Mesodermal cell (in vitro differentiated cells): ENCODE measurements at regions not wholly inside any gene's neighbourhood (a gene's known extent, or its start where the extent isn't known, plus 50 kb on each side); places are given as distances from the start of the nearest gene placed in this dataset.
"Not testable (repeated sequence)": the region's sequence is repeated elsewhere in the genome, so short reads cannot be mapped to it uniquely, and the experiment has no call there.

ENCODE experiments used
- H3K27ac ChIP-seq: 2 replicates; pipeline ENCODE4 v1.7.0; 2013; ENCODE audit warnings: mild to moderate bottlenecking, low read depth, low read length, moderate library complexity; ENCODE audit not compliant: severe bottlenecking
- H3K36me3 ChIP-seq: 2 replicates; pipeline ENCODE4 v1.7.1; 2013; ENCODE audit warnings: mild to moderate bottlenecking, low read length, moderate library complexity; ENCODE audit not compliant: control insufficient read depth, insufficient read depth
- H3K4me1 ChIP-seq: one replicate; pipeline ENCODE4 v1.7.1; 2013; ENCODE audit warnings: mild to moderate bottlenecking, low read length; ENCODE audit not compliant: insufficient read depth, control insufficient read depth, poor library complexity, severe bottlenecking
- H3K4me3 ChIP-seq: 2 replicates; pipeline ENCODE4 v1.7.0; 2013; ENCODE audit warnings: low read length, control low read depth, mild to moderate bottlenecking; ENCODE audit not compliant: insufficient read depth, poor library complexity, severe bottlenecking; ENCODE audit errors: extremely low read depth
- H3K9me3 ChIP-seq: 2 replicates; pipeline ENCODE4 v1.7.1; 2013; ENCODE audit warnings: mild to moderate bottlenecking, low read length, moderate library complexity; ENCODE audit not compliant: control insufficient read depth
- WGBS, 2 experiments: methylation state at CpG; one replicate each; pipeline ENCODE4 v1.1.5; 2013; ENCODE audit warnings: missing lambda C conversion rate in 2 of 2; ENCODE audit not compliant: insufficient coverage in 2 of 2; 5-methylcytosine and 5-hydroxymethylcytosine counted together

DNA sequence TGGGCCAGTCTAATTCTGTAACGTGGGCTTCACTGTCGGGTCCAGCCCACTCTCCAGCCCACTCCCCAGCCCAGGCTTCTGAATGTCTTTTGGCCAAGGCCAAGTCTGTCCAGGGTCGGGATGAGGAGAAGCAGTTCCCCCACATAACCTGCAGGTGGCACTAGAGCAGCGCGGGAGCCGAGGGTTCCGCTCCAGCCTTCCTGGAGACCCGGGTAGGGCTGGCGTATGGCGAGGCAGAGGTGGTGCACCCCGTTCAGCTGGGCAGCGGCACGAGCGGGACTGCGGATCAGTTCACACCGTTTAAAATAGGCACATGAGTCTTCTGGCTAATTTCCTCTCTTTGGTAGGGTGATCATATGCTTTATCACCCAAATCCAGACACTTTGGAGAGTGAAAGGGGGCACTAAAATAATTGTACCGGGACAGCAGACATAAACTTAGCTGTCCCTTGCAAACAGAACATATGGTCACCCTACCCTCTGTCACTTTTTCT lies 185.9 kb downstream of the MSX2 start:
- Histone ChIP-seq H3K27ac (no peak overlapping the region), H3K4me1 (no peaks in the 10 kb centered on the region), H3K9me3 (no peaks in the 10 kb centered on the region), H3K36me3 (no peaks in the 10 kb centered on the region), H3K4me3 (no peak overlapping the region)
- 7 to 14% methylated on average over 14 to 16 of the region's 17 CpGs for WGBS, 2 experiments

DNA sequence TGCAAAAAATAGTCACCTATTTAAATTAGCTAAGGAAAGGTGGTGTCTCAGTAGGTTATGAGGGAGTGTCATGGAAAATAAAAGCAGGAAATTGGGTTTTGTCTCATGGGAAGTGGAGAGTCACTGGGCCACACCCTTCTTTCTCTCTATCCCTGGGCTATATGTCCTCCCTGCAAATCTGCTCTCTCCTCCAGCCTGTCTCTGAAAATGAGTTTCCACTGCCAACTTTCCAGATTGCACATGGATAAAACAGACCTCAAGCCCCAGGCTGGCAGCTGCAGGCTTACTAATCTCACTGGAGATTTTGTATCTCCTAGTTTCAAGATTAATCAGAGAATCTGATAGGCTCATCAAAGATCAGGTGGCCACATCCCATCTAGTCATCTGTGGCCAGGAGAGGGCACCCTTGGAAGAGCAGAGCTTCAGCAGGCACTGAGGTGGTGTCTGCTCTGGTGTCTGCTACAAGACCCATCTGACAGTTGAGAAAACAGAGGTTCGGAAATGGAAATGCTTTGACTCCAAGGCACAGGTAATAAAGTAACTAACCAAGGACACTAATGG lies 178.9 kb downstream of the MSX2 start:
- H3K36me3 ChIP-seq = no peaks in the 10 kb centered on the region
- H3K9me3 ChIP-seq = no peaks in the 10 kb centered on the region
- WGBS, 2 experiments = 100% methylated on average over 1 of the region's 1 CpG; no CpG with 5 or more reads in 1 of the 2 experiments
- no peaks in the 10 kb centered on the region for H3K4me1 ChIP-seq
- no peak overlapping the region for H3K27ac ChIP-seq
- H3K4me3 ChIP-seq = no peak overlapping the region

DNA sequence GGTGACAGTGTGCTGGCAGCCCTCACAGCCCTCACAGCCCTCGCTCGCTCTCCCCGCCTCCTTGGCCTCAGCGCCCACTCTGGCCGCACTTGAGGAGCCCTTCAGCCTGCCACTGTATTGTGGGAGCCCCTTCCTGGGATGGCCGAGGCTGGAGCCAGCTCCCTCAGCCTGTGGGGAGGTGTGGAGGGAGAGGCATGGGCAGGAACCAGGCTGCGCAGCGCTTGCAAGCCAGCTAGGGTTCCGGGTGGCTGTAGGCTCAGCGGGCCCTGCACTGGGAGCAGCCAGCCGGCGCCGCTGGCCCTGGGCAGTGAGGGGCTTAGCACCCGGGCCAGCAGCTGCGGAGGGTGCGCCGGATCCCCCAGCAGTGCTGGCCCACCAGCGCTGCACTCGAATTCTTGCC lies 177.0 kb downstream of the MSX2 start:
- H3K9me3 ChIP-seq = no peaks in the 10 kb centered on the region
- H3K27ac ChIP-seq = no peak overlapping the region
- no peaks in the 10 kb centered on the region for H3K36me3 ChIP-seq
- WGBS, 2 experiments = 97 to 98% methylated on average over 16 of the region's 19 CpGs
- H3K4me3 ChIP-seq = no peak overlapping the region
- H3K4me1 ChIP-seq = no peaks in the 10 kb centered on the region

DNA sequence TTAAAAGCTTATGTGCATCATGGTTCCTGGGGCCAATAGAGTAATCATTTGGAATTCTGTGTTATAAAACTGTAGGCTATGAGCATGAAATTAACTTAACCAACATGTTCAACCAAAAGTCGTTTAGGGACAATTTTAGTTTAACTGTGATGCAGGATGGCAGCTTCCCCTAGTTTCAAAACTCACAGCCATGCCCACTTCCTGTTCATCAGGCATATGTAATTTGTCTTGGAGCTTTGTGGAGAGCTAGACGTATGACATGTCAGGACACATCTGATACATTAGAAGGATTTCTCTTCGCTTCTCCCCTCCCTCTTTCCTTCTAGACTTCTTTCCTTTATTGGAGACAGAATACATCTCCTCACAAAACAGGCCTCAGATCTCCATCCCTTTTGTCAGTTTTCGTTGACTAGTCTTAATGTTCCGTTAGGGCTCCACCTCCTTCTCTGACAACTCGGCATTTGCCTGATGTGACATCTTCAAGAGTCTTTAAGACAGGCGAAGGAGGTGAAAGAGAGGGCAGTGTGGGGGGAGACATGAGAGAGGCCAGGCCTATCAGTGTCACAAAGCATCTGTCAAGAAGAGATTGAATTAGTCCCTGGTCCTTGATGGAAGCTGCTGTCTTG lies 176.0 kb downstream of the MSX2 start:
- no peaks in the 10 kb centered on the region for H3K9me3 ChIP-seq
- H3K36me3 ChIP-seq = no peaks in the 10 kb centered on the region
- H3K4me3 ChIP-seq = no peak overlapping the region
- 86 to 93% methylated on average over 6 of the region's 7 CpGs for WGBS, 2 experiments
- H3K27ac ChIP-seq = no peak overlapping the region
- H3K4me1 ChIP-seq = no peaks in the 10 kb centered on the region

DNA sequence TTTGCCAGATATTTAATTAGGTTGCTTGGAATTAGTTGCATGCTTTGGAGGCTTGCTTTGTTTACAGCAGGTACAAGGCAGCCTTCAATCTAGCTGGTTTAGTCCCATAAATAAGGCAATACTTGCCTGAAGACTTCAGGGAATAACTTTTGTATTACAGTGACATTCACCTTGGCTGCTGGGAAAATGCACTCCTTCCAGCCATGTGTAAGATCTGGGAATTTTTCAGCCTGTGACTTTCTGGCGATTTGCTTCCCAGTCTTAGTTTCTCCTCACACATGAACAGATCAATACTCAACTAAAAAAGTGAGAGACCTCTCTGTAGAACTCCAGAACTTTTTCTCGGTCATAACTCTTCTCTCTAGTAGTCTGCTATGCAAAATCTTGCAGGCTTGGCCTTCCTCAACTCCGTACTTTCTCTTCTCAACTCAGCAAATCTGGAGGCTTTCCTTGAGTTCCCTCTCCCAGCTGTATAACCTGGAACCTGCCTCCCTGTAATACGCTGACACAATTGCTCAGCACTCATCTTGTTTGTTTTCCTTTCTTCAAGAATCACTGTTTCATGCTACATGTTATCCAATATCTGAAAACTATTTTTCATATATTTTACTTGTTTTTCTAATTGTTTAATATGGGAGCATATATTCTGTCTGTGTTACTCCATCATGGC lies 173.0 kb downstream of the MSX2 start:
- WGBS, 2 experiments = 82% methylated on average over 4 of the region's 4 CpGs
- H3K9me3 ChIP-seq = peaks cover 3% of the 10 kb centered on the region
- no peak overlapping the region for H3K4me3 ChIP-seq
- H3K36me3 ChIP-seq = no peaks in the 10 kb centered on the region
- H3K27ac ChIP-seq = no peak overlapping the region
- H3K4me1 ChIP-seq = no peaks in the 10 kb centered on the region

DNA sequence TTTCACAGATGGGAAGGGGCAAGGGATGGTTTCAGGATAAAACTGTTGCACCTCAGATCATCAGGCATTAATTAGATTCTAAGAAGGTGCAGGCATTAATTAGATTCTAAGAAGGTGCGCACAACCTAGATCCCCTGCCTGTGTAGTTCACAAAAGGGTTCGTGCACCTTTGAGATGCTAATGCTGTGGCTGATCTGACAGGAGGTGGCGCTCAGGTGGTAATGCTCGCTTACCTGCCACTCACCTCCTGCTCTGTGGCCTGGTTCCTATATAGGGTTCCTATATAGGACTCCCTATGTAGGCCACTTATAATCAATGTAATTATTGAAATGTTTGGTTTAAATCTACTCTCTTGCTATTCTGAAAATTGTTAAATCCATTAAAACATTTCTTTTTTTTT lies 171.0 kb downstream of the MSX2 start:
- peaks cover 3% of the 10 kb centered on the region for H3K9me3 ChIP-seq
- no peak overlapping the region for H3K4me3 ChIP-seq
- H3K27ac ChIP-seq = no peak overlapping the region
- H3K36me3 ChIP-seq = no peaks in the 10 kb centered on the region
- 70 to 72% methylated on average over 2 of the region's 4 CpGs for WGBS, 2 experiments
- H3K4me1 ChIP-seq = no peaks in the 10 kb centered on the region

DNA sequence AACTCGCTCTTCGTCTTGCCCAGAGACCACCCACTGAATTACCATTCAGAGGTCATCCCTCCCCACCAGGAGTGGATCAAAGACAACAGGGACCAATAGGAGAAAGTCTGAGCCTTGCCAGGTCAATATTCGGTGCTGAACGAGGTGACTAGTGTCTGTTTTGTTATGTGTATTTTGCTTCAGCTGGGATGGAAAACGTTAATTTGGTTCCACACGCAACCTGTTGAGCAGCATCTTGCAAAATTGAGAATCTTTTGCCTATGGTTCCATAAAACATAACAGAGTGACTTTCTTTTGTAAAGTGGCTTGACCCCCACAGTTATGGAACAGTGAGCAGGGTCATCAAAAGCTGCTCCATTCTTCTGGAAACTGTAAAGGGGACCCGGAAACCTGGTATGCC lies 168.4 kb downstream of the MSX2 start:
- Histone ChIP-seq H3K36me3 (no peaks in the 10 kb centered on the region), H3K9me3 (peaks cover 3% of the 10 kb centered on the region), H3K4me1 (no peaks in the 10 kb centered on the region), H3K4me3 (no peak overlapping the region), H3K27ac (no peak overlapping the region)
- WGBS, 2 experiments = 85 to 88% methylated on average over 4 to 6 of the region's 7 CpGs

DNA sequence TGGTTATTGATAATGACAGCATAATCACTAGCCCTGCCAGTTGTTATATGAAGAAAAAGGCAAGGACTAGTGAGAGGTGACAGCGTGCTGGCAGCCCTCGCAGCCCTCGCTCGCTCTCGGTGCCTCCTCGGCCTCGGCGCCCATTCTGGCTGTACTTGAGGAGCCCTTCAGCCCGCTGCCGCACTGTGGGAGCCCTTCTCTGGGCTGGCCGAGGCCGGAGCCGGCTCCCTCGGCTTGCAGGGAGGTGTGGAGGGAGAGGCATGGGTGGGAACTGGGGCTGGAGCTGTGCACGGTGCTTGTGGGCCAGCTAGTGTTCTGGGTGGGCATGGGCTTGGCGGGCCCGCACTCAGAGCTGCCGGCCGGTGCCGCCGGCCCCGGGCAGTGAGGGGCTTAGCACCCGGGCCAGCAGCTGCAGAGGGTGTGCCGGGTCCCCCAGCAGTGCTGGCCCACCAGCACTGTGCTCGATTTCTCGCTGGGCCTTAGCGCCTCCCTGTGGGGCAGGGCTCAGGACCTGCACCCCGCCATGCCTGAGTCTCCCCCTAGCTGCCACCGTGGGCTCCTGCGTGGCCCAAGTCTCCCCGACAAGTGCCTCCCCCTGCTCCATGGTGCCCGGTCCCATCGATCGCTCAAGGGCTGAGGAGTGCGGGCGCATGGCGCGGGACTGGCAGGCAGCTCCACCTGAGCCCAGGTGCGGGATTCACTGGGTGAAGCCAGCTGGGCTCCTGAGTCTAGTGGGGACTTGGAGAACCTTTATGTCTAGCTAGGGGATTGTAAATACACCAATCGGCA lies 156.2 kb downstream of the MSX2 start:
- not testable (repeated sequence) for H3K27ac ChIP-seq, H3K36me3 ChIP-seq, H3K4me1 ChIP-seq, H3K9me3 ChIP-seq, H3K4me3 ChIP-seq
- WGBS, 2 experiments = 95 to 97% methylated on average over 16 to 25 of the region's 40 CpGs

DNA sequence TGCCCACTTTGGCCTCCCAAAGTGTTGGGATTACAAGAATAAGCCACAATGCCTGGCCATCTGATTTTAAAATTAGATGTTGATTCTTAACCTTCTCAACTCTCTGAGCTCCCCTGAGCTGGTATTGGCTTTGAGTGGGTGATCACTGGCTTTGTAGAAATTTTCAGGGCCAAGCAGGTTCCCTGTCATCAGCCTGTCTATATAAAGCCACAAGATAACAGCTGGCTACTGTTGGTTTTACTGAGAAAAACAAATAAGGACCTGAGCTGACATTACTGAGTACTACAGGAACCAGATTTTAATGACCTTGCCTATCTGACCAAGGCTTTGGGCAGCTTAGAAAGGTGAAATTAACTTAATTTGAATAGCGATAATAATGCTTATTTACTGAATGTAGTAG lies 153.6 kb downstream of the MSX2 start:
- no peak overlapping the region for H3K4me3 ChIP-seq
- WGBS, 2 experiments = 100% methylated on average over 1 of the region's 1 CpG
- no peak overlapping the region for H3K27ac ChIP-seq
- H3K36me3 ChIP-seq = no peaks in the 10 kb centered on the region
- peaks cover 2% of the 10 kb centered on the region for H3K4me1 ChIP-seq
- no peaks in the 10 kb centered on the region for H3K9me3 ChIP-seq

DNA sequence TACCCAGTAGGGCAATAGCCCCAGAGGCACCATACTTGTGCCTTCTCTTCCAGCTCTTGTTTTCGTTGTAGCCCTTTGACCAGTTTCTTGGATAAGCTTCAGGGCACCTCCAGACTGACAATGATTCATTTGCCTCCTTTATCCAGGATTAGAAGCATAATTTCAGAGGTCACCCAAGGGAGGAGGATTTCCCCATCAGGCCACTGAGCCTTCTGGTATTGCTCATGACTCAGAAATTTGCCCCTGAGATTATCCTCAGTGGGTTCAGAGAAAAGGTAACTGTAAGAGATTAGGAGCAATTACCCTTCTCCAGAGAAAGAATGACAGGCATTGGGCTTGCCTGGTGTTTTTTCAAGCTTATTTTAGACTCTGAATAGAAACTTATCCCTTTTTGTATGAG lies 147.9 kb downstream of the MSX2 start:
- H3K9me3 ChIP-seq = no peaks in the 10 kb centered on the region
- H3K36me3 ChIP-seq = no peaks in the 10 kb centered on the region
- H3K4me1 ChIP-seq = peaks cover 2% of the 10 kb centered on the region
- WGBS, 2 experiments = 90 to 100% methylated on average over 1 of the region's 1 CpG
- H3K4me3 ChIP-seq = no peak overlapping the region
- H3K27ac ChIP-seq = no peak overlapping the region
